HEK293T (cell line): ENCODE measurements at regions not wholly inside any gene's neighbourhood (a gene's known extent, or its start where the extent isn't known, plus 50 kb on each side); places are given as distances from the start of the nearest gene placed in this dataset.

Experiments used
- CTCF ChIA-PET: fragments of 350-600 bp; formaldehyde crosslinking; extraction: SDS; loops from one replicate; lab custom pipeline; 2021; ENCODE audit warnings: antibody characterized with exemption, inconsistent platforms; lab: Yijun Ruan, JAX
- POLR2A ChIA-PET: fragments of 350-600 bp; formaldehyde crosslinking; extraction: SDS; loops from one replicate; lab custom pipeline; 2020; ENCODE audit warnings: antibody characterized with exemption, inconsistent platforms; lab: Yijun Ruan, JAX
- DNase-seq: peaks from one replicate; pipeline ENCODE4 v3.0.0; 2012; ENCODE audit warnings: mixed read lengths; ENCODE audit errors: extremely low spot score
- ARNT ChIP-seq: fragments of 450-650 bp; IDR thresholded peaks from 2 replicates; pipeline ENCODE4 v1.6.1; 2017; ENCODE audit warnings: mild to moderate bottlenecking
- BHLHE40 ChIP-seq: fragments of 450-650 bp; IDR thresholded peaks from 2 replicates; pipeline ENCODE4 v1.6.1; 2016; ENCODE audit warnings: mild to moderate bottlenecking, moderate library complexity, borderline replicate concordance
- CTBP1 ChIP-seq: fragments of 450-650 bp; IDR thresholded peaks from 2 replicates; pipeline ENCODE4 v1.6.1; 2016; ENCODE audit warnings: borderline replicate concordance
- ELF4 ChIP-seq: fragments of 450-650 bp; IDR thresholded peaks from 2 replicates; pipeline ENCODE4 v1.6.1; 2017; ENCODE audit warnings: antibody characterized with exemption
- FOXA1 ChIP-seq: fragments of 450-650 bp; IDR thresholded peaks from 2 replicates; pipeline ENCODE4 v1.6.1; 2016; ENCODE audit warnings: mild to moderate bottlenecking
- FOXK2 ChIP-seq: fragments of 450-650 bp; IDR thresholded peaks from 2 replicates; pipeline ENCODE4 v1.6.1; 2016; ENCODE audit warnings: mild to moderate bottlenecking
- FOXM1 ChIP-seq: fragments of 450-650 bp; IDR thresholded peaks from 2 replicates; pipeline ENCODE4 v1.6.1; 2017; ENCODE audit warnings: mild to moderate bottlenecking, borderline replicate concordance
- HDGF ChIP-seq: fragments of 450-650 bp; IDR thresholded peaks from 2 replicates; pipeline ENCODE4 v1.6.1; 2017; ENCODE audit warnings: antibody characterized with exemption, borderline replicate concordance
- L3MBTL2 ChIP-seq: fragments of 450-650 bp; conservative IDR thresholded peaks from 2 replicates; pipeline ENCODE4 v1.6.1; 2016; ENCODE audit warnings: mild to moderate bottlenecking
- LEF1 ChIP-seq: fragments of 450-650 bp; IDR thresholded peaks from 2 replicates; pipeline ENCODE4 v1.6.1; 2017; ENCODE audit warnings: mild to moderate bottlenecking, borderline replicate concordance
- NFRKB ChIP-seq: fragments of 450-650 bp; IDR thresholded peaks from 2 replicates; pipeline ENCODE4 v1.6.1; 2016; ENCODE audit warnings: mild to moderate bottlenecking, moderate library complexity
- PKNOX1 ChIP-seq: fragments of 450-650 bp; IDR thresholded peaks from 2 replicates; pipeline ENCODE4 v1.6.1; 2016
- SP1 ChIP-seq: fragments of 450-650 bp; IDR thresholded peaks from 2 replicates; pipeline ENCODE4 v1.6.1; 2017
- SUZ12 ChIP-seq: fragments of 450-650 bp; IDR thresholded peaks from 2 replicates; pipeline ENCODE4 v1.6.1; 2016; ENCODE audit warnings: mild to moderate bottlenecking
- TARDBP ChIP-seq: fragments of 450-650 bp; IDR thresholded peaks from 2 replicates; pipeline ENCODE4 v1.6.1; 2016
- ZNF384 ChIP-seq: fragments of 450-650 bp; IDR thresholded peaks from 2 replicates; pipeline ENCODE4 v1.6.1; 2016

- ChIA-PET POLR2A (no interaction called here), CTCF (interaction anchor here (0.6 to 1.2 kb wide), 10 partner anchors 10 to 388 kb away, joined by 3 to 14 read pairs (median 4); no protein-coding TSS in a partner anchor)
- TF ChIP-seq LEF1 (no peak), PKNOX1 (no peak), CTBP1 (no peak), L3MBTL2 (no peak)
- DNase-seq = peak; percentile 26
Observed at GRCh38 chr4:181143250-181143854, 1099.8 kb upstream of the TENM3 start.

- CTCF ChIA-PET = interaction anchor here (1.4 kb wide), 1 partner anchor 383 kb away, joined by 6 read pairs; no protein-coding TSS in a partner anchor
- POLR2A ChIA-PET = no interaction called here
- TF ChIP-seq SP1 = no peak
- no peak for DNase-seq
Observed at GRCh38 chr4:181146051-181146450, 1097.2 kb upstream of the TENM3 start.

- DNase-seq = no peak
- TF ChIP-seq BHLHE40 (no peak), LEF1 (no peak), SUZ12 (no peak), L3MBTL2 (no peak), FOXM1 (no peak), ZNF384 (no peak), CTBP1 (no peak), NFRKB (no peak), PKNOX1 (no peak), ARNT (no peak), SP1 (no peak), TARDBP (no peak), FOXA1 (no peak), ELF4 (no peak), HDGF (no peak), FOXK2 (no peak)
- ChIA-PET POLR2A (no interaction called here), CTCF (interaction anchor here (0.6 to 1.4 kb wide), 2 partner anchors 381 to 634 kb away, joined by 5 to 6 read pairs; no protein-coding TSS in a partner anchor)
Observed at GRCh38 chr4:181147416-181147951, 1095.7 kb upstream of the TENM3 start.

GRCh38 chr4:181148470-181148869 is 1094.7 kb upstream of the TENM3 start:
- no peak for DNase-seq
- CTCF ChIA-PET = interaction anchor here (0.7 kb wide), 1 partner anchor 86 kb away, joined by 3 read pairs; no protein-coding TSS in a partner anchor
- POLR2A ChIA-PET = no interaction called here
- TF ChIP-seq LEF1 = no peak
- TF ChIP-seq ARNT = no peak
- no peak for TF ChIP-seq ELF4
- no peak for TF ChIP-seq FOXM1
- no peak for TF ChIP-seq BHLHE40
- TF ChIP-seq NFRKB = no peak
- TF ChIP-seq ZNF384 = no peak
- no peak for TF ChIP-seq HDGF
- TF ChIP-seq SUZ12 = no peak
- TF ChIP-seq TARDBP = no peak
- TF ChIP-seq SP1 = no peak

- CTCF ChIA-PET = interaction anchor here (0.6 to 1.4 kb wide), 2 partner anchors 10 to 205 kb away, joined by 3 to 4 read pairs; no protein-coding TSS in a partner anchor
- DNase-seq = no peak
- POLR2A ChIA-PET = no interaction called here
- TF ChIP-seq L3MBTL2 (no peak), TARDBP (no peak), NFRKB (no peak), HDGF (no peak), ELF4 (no peak), FOXK2 (no peak)
Observed at GRCh38 chr4:181150191-181150590, 1093.0 kb upstream of the TENM3 start.

GRCh38 chr4:181151856-181152255 is 1091.3 kb upstream of the TENM3 start:
- no peak for DNase-seq
- TF ChIP-seq ELF4 = no peak
- no peak for TF ChIP-seq LEF1
- no peak for TF ChIP-seq TARDBP
- TF ChIP-seq FOXA1 = no peak
- no peak for TF ChIP-seq FOXK2
- TF ChIP-seq NFRKB = no peak
- TF ChIP-seq FOXM1 = no peak
- TF ChIP-seq ARNT = no peak
- no peak for TF ChIP-seq SP1
- no peak for TF ChIP-seq BHLHE40
- POLR2A ChIA-PET = no interaction called here
- CTCF ChIA-PET = interaction anchor here (0.6 kb wide), 1 partner anchor 60 kb away, joined by 3 read pairs; no protein-coding TSS in a partner anchor

GRCh38 chr4:181157647-181158046 is 1085.6 kb upstream of the TENM3 start:
- ChIA-PET CTCF (no interaction called here), POLR2A (no interaction called here)
- no peak for DNase-seq
- TF ChIP-seq CTBP1 = no peak
- TF ChIP-seq PKNOX1 = no peak
- TF ChIP-seq HDGF = no peak
- TF ChIP-seq L3MBTL2 = no peak
- TF ChIP-seq SP1 = no peak
- no peak for TF ChIP-seq BHLHE40
